SK-N-SH treated with all-trans-retinoic acid at 6 μM for 48 hours (cell line): ENCODE measurements at regions not wholly inside any gene's neighbourhood (a gene's known extent, or its start where the extent isn't known, plus 50 kb on each side); places are given as distances from the start of the nearest gene placed in this dataset.
A peak's percentile ranks its signal among the peaks of the same experiment; 100 is the strongest.

ENCODE experiments used
- ATAC-seq: fragments of 200-7000 bp; cut with Tn5 transposase; 3 replicates; pipeline ENCODE4 v1.9.1; 2020; ENCODE audit warnings: mild to moderate bottlenecking, moderate library complexity
- ARNTL ChIP-seq: fragments of 450-650 bp; formaldehyde crosslinking; IDR thresholded peaks from 2 replicates; pipeline ENCODE4 v1.5.0; 2020; ENCODE audit warnings: low read depth, mild to moderate bottlenecking, moderate library complexity, borderline replicate concordance
- CREB5 ChIP-seq: fragments of 250-450 bp; sonication (Bioruptor Pico); IDR thresholded peaks from 2 replicates; pipeline ENCODE4 v1.5.1; 2020; ENCODE audit warnings: low read depth, mild to moderate bottlenecking, moderate library complexity
- CSDC2 ChIP-seq: fragments of 250-450 bp; sonication (Bioruptor Pico); IDR thresholded peaks from 2 replicates; pipeline ENCODE4 v1.5.0; 2020; ENCODE audit warnings: mild to moderate bottlenecking, moderate library complexity
- CSRNP3 ChIP-seq: fragments of 250-450 bp; sonication (Bioruptor Pico); IDR thresholded peaks from 2 replicates; pipeline ENCODE4 v1.5.1; 2021; ENCODE audit warnings: mild to moderate bottlenecking, moderate library complexity
- ESRRG ChIP-seq: fragments of 250-450 bp; sonication (Bioruptor Pico); IDR thresholded peaks from 2 replicates; pipeline ENCODE4 v1.6.1; 2021; ENCODE audit warnings: mild to moderate bottlenecking
- GLIS3 ChIP-seq: fragments of 250-450 bp; sonication (Bioruptor Pico); IDR thresholded peaks from 2 replicates; pipeline ENCODE4 v1.5.0; 2020; ENCODE audit warnings: mild to moderate bottlenecking, moderate library complexity
- ISL1 ChIP-seq: fragments of 250-450 bp; sonication (Bioruptor Pico); IDR thresholded peaks from 2 replicates; pipeline ENCODE4 v2.1.2; 2022; ENCODE audit warnings: mild to moderate bottlenecking, moderate library complexity
- OSR1 ChIP-seq: fragments of 250-450 bp; sonication (Bioruptor Pico); IDR thresholded peaks from 2 replicates; pipeline ENCODE4 v1.8.0; 2022; ENCODE audit warnings: moderate library complexity, mild to moderate bottlenecking, inconsistent platforms
- PPARA ChIP-seq: fragments of 250-450 bp; sonication (Bioruptor Pico); IDR thresholded peaks from 2 replicates; pipeline ENCODE4 v1.5.0; 2020; ENCODE audit warnings: mild to moderate bottlenecking, borderline replicate concordance
- RARB ChIP-seq: fragments of 250-450 bp; sonication (Bioruptor Pico); IDR thresholded peaks from 2 replicates; pipeline ENCODE4 v1.8.0; 2021; ENCODE audit warnings: mild to moderate bottlenecking, moderate library complexity
- SNAI2 ChIP-seq: fragments of 250-450 bp; sonication (Bioruptor Pico); IDR thresholded peaks from 2 replicates; pipeline ENCODE4 v1.5.0; 2020; ENCODE audit warnings: mild to moderate bottlenecking, moderate library complexity
- TCF4 ChIP-seq: fragments of 250-450 bp; sonication (Bioruptor Pico); IDR thresholded peaks from 2 replicates; pipeline ENCODE4 v1.8.0; 2021; ENCODE audit warnings: mild to moderate bottlenecking, moderate library complexity, borderline replicate concordance
- TOX ChIP-seq: fragments of 250-450 bp; sonication (Bioruptor Pico); IDR thresholded peaks from 2 replicates; pipeline ENCODE4 v1.8.0; 2021; ENCODE audit warnings: mild to moderate bottlenecking, moderate library complexity, borderline replicate concordance
- TSHZ2 ChIP-seq: fragments of 250-450 bp; sonication (Bioruptor Pico); IDR thresholded peaks from 2 replicates; pipeline ENCODE4 v1.5.0; 2020; ENCODE audit warnings: mild to moderate bottlenecking, moderate library complexity
- ZC3H10 ChIP-seq: fragments of 250-450 bp; sonication (Bioruptor Pico); IDR thresholded peaks from 2 replicates; pipeline ENCODE4 v1.5.1; 2021; ENCODE audit warnings: mild to moderate bottlenecking, moderate library complexity
- ZFP3 ChIP-seq: fragments of 250-450 bp; sonication (Bioruptor Pico); IDR thresholded peaks from 2 replicates; pipeline ENCODE4 v1.5.0; 2020; ENCODE audit warnings: mild to moderate bottlenecking, moderate library complexity
- ZFP30 ChIP-seq: fragments of 450-650 bp; formaldehyde crosslinking; IDR thresholded peaks from 2 replicates; pipeline ENCODE4 v1.5.0; 2022; ENCODE audit warnings: mild to moderate bottlenecking, moderate library complexity
- ZNF565 ChIP-seq: fragments of 450-650 bp; formaldehyde crosslinking; conservative IDR thresholded peaks from 2 replicates; pipeline ENCODE4 v1.5.0; 2020; ENCODE audit warnings: low read depth, mild to moderate bottlenecking, moderate library complexity
- ZNF70 ChIP-seq: fragments of 450-650 bp; formaldehyde crosslinking; IDR thresholded peaks from 2 replicates; pipeline ENCODE4 v1.5.0; 2020; ENCODE audit warnings: mild to moderate bottlenecking, moderate library complexity
- ZNF8 ChIP-seq: fragments of 450-650 bp; formaldehyde crosslinking; IDR thresholded peaks from 2 replicates; pipeline ENCODE4 v1.5.0; 2020; ENCODE audit warnings: mild to moderate bottlenecking, moderate library complexity

GRCh38 chr2:46850742-46851141 is 64.9 kb downstream of the MCFD2 start:
- ATAC-seq, result peak; percentile 4
- TF ChIP-seq ARNTL (CRISPR knock-in tag), result no peak
- TF ChIP-seq ZNF8 (CRISPR knock-in tag), result no peak
- TF ChIP-seq OSR1 (CRISPR knock-in tag), result no peak
- no peak for TF ChIP-seq ZFP30 (CRISPR knock-in tag)
- TF ChIP-seq ESRRG, result 0 out of 2 replicates have a peak, but pooled peaks have one; percentile 39
- TF ChIP-seq ZFP3 (CRISPR knock-in tag), result peak; percentile 54; the same call in 1 of the 2 replicates
- no peak for TF ChIP-seq TOX (CRISPR knock-in tag)
- peak; percentile 68; the same call in 1 of the 2 replicates for TF ChIP-seq SNAI2 (CRISPR knock-in tag)
- no peak for TF ChIP-seq ZC3H10
- no peak for TF ChIP-seq PPARA (CRISPR knock-in tag)
- peak; percentile 38; the same call in 1 of the 2 replicates for TF ChIP-seq ISL1
- no peak for TF ChIP-seq TSHZ2 (CRISPR knock-in tag)
- no peak for TF ChIP-seq GLIS3
- TF ChIP-seq RARB (CRISPR knock-in tag), result no peak
- TF ChIP-seq TCF4 (CRISPR knock-in tag), result no peak
- no peak for TF ChIP-seq CSRNP3 (CRISPR knock-in tag)
- TF ChIP-seq CSDC2, result peak; percentile 87; the same call in 1 of the 2 replicates
- TF ChIP-seq CREB5 (CRISPR knock-in tag), result peak; percentile 22; the same call in 1 of the 2 replicates

- ATAC-seq, result peak; percentile 34
Measured at GRCh38 chr2:46849721-46850556, 65.7 kb downstream of the MCFD2 start.

More at GRCh38 chr2:46849721-46850556, 65.7 kb downstream of the MCFD2 start:
- TF ChIP-seq CSDC2 (peak; percentile 76), OSR1 (CRISPR knock-in tag) (no peak), CREB5 (CRISPR knock-in tag) (no peak), ZNF565 (no peak), TCF4 (CRISPR knock-in tag) (no peak), ISL1 (peak; percentile 52), GLIS3 (no peak; the same call in 1 of the 2 replicates), TSHZ2 (CRISPR knock-in tag) (peak; percentile 13; the same call in 1 of the 2 replicates), ZFP3 (CRISPR knock-in tag) (0 out of 2 replicates have a peak, but pooled peaks have one; percentile 74), SNAI2 (CRISPR knock-in tag) (peak; percentile 8; the same call in 1 of the 2 replicates), ZNF70 (CRISPR knock-in tag) (no peak)
